GM18909 (cell line): ENCODE measurements at regions not wholly inside any gene's neighbourhood (a gene's known extent, or its start where the extent isn't known, plus 50 kb on each side); places are given as distances from the start of the nearest gene placed in this dataset.
A peak's percentile ranks its signal among the peaks of the same experiment; 100 is the strongest.
"Not testable (repeated sequence)": the region's sequence is repeated elsewhere in the genome, so short reads cannot be mapped to it uniquely, and the experiment has no call there.

ENCODE experiments used
- ATAC-seq: cut with Tn5 transposase; IDR thresholded peaks from one replicate; pipeline ENCODE4 v1.9.1; 2021; ENCODE audit warnings: mild to moderate bottlenecking; ENCODE audit not compliant: unreplicated experiment, poor library complexity

DNA sequence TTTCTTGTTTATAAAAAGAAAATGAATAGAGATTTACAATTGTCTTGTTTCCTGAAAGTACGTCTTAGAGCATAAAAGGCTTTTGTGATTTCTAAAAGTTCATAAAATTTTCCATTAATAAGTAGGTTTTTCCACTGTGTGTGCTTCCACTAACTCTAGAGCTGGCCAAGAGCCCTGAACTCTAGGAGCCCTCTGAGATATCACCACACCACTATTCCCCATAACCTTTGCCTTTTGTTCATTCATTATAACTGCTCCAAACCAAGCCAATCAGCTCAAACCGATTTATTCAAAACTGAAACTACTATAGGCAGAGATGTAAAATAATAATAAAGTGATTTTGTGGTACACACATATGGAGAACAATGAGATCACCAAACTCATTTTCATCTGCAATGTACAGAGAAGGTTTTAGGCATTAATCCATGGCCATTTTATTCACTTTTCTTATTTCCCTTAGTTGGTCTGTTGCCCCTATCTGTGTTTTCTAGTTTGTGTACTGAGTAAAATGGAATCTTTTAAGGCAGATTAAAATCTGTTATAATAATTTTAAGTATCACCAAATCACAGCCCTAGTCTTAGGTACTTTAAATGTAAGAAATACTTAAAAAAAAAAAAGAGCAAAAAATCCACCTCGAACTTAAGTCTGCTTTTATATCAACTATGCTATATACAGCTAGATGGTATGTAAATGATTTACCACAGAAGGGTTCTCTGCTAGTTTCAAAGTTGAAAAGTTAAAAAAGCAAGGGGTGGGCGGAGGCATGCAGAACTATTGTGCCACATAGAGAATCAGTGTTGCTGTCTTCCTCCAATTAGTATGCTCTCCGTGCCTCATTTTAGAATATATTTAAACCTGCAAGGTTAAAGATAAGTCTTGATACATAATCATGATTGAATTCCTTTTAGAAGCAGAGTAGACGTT is 311.3 kb downstream of the KLF12 start:
- no peak for ATAC-seq

GRCh38 chr13:73820688-73821087 is 313.5 kb downstream of the KLF12 start:
- peak; percentile 65 for ATAC-seq

DNA sequence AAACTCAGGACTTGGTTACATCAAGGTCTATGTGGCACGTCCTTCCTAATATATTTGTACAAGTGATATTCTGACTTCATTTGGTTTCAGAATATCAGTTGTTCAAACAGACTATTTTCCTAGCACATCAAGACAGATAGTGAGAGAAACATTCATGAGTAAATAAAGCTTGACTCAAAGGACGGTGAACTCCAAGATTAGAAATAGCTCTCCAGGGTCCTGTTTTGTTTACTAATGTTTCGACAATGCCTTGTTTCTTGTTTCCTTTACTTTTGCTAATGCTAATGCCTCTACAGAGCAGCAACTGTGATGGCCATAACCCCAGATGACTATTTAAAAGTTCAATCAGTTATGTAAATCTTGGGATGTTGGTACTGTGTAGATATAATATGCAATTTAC is 313.9 kb downstream of the KLF12 start:
- peak; percentile 14 for ATAC-seq

GRCh38 chr13:73819711-73820110 is 314.5 kb downstream of the KLF12 start:
- no peak for ATAC-seq

DNA sequence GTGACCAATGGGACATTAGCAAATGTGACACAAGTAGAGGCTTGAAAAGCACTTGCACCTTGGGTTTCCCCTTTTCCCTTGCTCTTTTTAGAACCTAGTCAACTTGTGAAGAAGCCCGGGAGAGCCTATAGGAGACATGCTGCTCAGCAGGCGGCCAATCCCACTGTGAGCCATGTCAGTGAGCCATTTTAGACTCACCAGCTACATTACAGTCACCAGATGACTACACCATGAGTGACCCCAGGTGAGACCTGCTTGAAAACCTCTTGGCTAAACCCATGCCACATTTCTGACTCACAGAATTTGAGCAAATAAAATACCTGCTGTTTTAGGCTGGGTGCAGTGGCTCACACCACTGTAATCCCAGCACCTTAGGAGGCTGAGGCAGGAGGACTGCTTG is 317.5 kb downstream of the KLF12 start:
- no peak for ATAC-seq

GRCh38 chr13:73815796-73816195 is 318.4 kb downstream of the KLF12 start:
- no peak for ATAC-seq

GRCh38 chr13:73810647-73811046 is 323.6 kb downstream of the KLF12 start:
- ATAC-seq: no peak

DNA sequence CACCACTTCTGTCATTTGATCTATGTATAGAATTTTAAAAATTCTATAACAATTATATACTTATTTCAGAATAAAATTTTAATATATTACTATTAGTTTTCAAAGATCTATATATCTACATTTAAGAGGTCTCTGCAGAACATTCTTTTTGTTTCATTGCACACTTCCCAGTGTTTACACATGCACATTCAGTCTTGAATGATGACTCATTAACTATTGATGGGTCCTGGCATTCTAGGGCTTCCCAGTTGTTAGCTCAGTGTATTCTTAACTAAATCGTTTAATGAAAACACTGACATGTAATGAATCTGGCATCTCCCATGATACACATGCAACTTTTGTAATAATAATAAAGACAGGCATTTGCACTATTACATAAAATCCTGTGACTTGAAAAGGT is 324.6 kb downstream of the KLF12 start:
- ATAC-seq: no peak

DNA sequence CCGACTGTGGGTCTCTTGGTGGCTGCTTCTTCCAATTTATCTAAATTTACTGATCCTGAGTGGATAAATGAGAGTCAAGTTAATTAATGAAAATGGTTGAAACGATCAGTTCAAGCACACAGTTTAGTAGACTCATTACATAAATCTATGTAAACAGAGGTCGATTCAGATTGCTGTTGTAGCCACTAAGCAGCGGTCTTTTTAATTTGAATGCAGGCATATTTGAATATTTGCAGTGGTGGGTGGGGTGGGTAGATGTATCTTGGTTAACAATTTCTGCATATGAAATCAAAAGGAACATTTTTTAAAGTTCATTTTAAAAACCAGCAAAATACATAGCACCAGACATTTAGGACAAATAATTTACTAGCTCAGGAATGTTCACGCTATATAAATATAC is 325.9 kb downstream of the KLF12 start:
- no peak for ATAC-seq

DNA sequence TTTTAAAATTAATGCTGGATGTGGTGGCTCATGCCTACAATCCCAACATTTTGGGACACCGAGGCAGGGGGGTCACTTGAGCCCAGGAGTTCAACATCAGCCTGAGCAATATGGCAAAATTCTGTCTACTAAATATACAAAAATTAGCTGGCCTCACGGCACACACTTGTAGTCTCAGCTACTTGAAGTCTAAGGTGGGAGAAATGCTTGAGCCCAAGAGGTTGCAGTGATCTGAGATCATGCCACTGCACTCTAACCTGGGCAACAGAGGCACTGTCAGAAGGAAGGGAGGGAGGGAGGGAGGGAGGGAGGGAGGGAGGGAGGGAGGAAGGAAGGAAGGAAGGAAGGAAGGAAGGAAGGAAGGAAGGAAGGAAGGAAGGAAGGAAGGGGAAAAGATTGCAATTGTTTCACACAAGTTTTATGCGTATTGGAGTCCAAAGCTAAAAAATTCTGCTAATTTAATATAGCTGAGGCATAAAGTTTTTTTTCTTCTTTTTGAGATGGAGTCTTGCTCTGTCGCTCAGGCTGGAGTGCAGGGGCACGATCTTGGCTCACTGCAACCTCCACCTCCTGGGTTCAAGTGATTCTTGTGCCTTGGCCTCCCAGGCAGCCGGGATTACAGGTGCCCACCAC is 328.8 kb downstream of the KLF12 start:
- not testable (repeated sequence) for ATAC-seq

GRCh38 chr13:73803997-73804396 is 330.2 kb downstream of the KLF12 start:
- no peak for ATAC-seq

DNA sequence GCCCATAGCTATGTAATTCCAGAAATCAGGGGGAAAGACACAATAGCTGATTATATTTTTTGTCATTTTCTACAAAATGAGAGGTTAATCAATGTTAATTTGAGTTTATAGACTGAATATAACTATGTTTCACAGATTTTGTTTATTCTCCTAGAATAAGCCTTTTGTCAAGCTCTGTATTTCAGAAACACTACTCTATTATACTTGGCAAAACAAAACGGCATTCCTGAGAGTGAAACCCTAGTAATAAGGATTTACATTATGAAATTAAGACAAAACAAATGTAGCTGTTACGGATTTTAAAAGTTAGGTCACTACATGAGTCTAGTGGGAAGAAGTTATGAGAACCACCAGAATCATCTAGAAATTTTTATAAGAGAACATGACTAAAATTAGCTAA is 334.2 kb downstream of the KLF12 start:
- ATAC-seq: no peak

- no peak for ATAC-seq
Measured at GRCh38 chr13:73794755-73795154, 339.4 kb downstream of the KLF12 start.

DNA sequence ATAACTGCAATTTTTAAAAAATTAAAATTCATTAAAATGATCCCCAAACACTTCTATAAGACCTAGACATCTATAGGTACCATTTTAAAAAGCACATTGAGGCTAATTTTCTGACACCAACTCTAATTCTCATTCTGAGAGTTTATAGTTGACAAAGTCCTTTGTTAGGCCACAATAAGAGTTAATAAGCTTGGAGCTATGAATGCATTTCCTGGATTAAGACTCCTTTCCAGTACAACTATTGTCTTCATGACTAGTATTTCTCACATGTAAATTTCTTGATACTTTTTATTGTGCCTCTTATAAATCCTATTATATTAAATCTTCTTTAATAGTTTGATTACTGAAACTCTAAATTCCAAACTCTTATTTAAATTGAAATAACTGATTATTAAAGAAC is 340.8 kb downstream of the KLF12 start:
- no peak for ATAC-seq

GRCh38 chr13:73792796-73793195 is 341.4 kb downstream of the KLF12 start:
- no peak for ATAC-seq

GRCh38 chr13:73782450-73783449 is 351.5 kb downstream of the KLF12 start:
- ATAC-seq: no peak

GRCh38 chr13:73781384-73781783 is 352.8 kb downstream of the KLF12 start:
- ATAC-seq: no peak

GRCh38 chr13:73779881-73780280 is 354.3 kb downstream of the KLF12 start:
- no peak for ATAC-seq

GRCh38 chr13:73778242-73778864 is 355.9 kb downstream of the KLF12 start:
- no peak for ATAC-seq

GRCh38 chr13:73777134-73777533 is 357.1 kb downstream of the KLF12 start:
- no peak for ATAC-seq
